GM23338 (cell line): ENCODE measurements at regions not wholly inside any gene's neighbourhood (a gene's known extent, or its start where the extent isn't known, plus 50 kb on each side); places are given as distances from the start of the nearest gene placed in this dataset.
A peak's percentile ranks its signal among the peaks of the same experiment; 100 is the strongest.

ENCODE experiments used
- ATAC-seq: fragments of 200-7000 bp; cut with Tn5 transposase; 3 replicates; pipeline ENCODE4 v1.9.1; 2020
- DNase-seq: peaks from one replicate; pipeline ENCODE4 v3.0.0-alpha.2; 2015; ENCODE audit warnings: low spot score
- H2AFZ ChIP-seq: fragments of 200-600 bp; sonication (generic); 2 replicates; pipeline ENCODE4 v1.8.0; 2016; ENCODE audit warnings: antibody characterized with exemption, mild to moderate bottlenecking, moderate library complexity
- H3F3A ChIP-seq: fragments of 200-600 bp; sonication (generic); replicated peaks from 2 replicates; pipeline ENCODE4 v1.8.0; 2017; ENCODE audit warnings: antibody characterized with exemption, mixed run types, low read depth
- H3K27ac ChIP-seq: fragments of 200-600 bp; sonication (generic); 2 replicates; pipeline ENCODE4 v1.6.1; 2016; ENCODE audit warnings: low read depth
- H3K27me3 ChIP-seq: fragments of 200-600 bp; sonication (generic); 2 replicates; pipeline ENCODE4 v1.8.0; 2016; ENCODE audit warnings: mild to moderate bottlenecking, mixed run types, moderate library complexity; ENCODE audit not compliant: insufficient read depth
- H3K36me3 ChIP-seq: fragments of 200-600 bp; sonication (generic); 2 replicates; pipeline ENCODE4 v1.8.0; 2016; ENCODE audit warnings: mild to moderate bottlenecking; ENCODE audit not compliant: insufficient read depth
- H3K4me1 ChIP-seq: fragments of 200-600 bp; sonication (generic); 2 replicates; pipeline ENCODE4 v1.8.0; 2016; ENCODE audit warnings: mild to moderate bottlenecking, moderate library complexity; ENCODE audit not compliant: insufficient read depth
- H3K4me2 ChIP-seq: fragments of 200-600 bp; sonication (generic); 2 replicates; pipeline ENCODE4 v1.7.1; 2017; ENCODE audit warnings: mixed run types
- H3K4me3 ChIP-seq: fragments of 200-600 bp; sonication (generic); 2 replicates; pipeline ENCODE4 v1.6.1; 2016; ENCODE audit warnings: mixed run types
- H3K79me2 ChIP-seq: fragments of 200-600 bp; sonication (generic); replicated peaks from 2 replicates; pipeline ENCODE4 v1.8.0; 2017; ENCODE audit warnings: mild to moderate bottlenecking; ENCODE audit not compliant: insufficient read depth
- H3K9me2 ChIP-seq: fragments of 200-600 bp; sonication (generic); 2 replicates; pipeline ENCODE4 v1.8.0; 2017; ENCODE audit not compliant: insufficient read depth
- H4K20me1 ChIP-seq: fragments of 200-600 bp; sonication (generic); replicated peaks from 2 replicates; pipeline ENCODE4 v1.8.0; 2017; ENCODE audit warnings: mild to moderate bottlenecking; ENCODE audit not compliant: insufficient read depth
- H3K27ac Mint-ChIP-seq: 2 replicates; pipeline ENCODE4 v1.8.0; 2020; ENCODE audit warnings: inconsistent platforms, mild to moderate bottlenecking, moderate library complexity, mixed read lengths
- H3K27me3 Mint-ChIP-seq: 3 replicates; pipeline ENCODE4 v1.8.0; 2022; ENCODE audit warnings: low read depth, mild to moderate bottlenecking, moderate library complexity, mixed read lengths, inconsistent platforms; ENCODE audit not compliant: insufficient read depth, poor library complexity
- H3K36me3 Mint-ChIP-seq: 3 replicates; pipeline ENCODE4 v1.8.0; 2021; ENCODE audit warnings: low read depth, mild to moderate bottlenecking, inconsistent platforms, moderate library complexity, mixed read lengths
- H3K4me1 Mint-ChIP-seq: 3 replicates; pipeline ENCODE4 v1.8.0; 2020; ENCODE audit warnings: mild to moderate bottlenecking, inconsistent platforms, mixed read lengths
- H3K4me3 Mint-ChIP-seq: 3 replicates; pipeline ENCODE4 v1.8.0; 2021; ENCODE audit warnings: moderate library complexity, mild to moderate bottlenecking, inconsistent platforms, mixed read lengths
- H3K9me3 Mint-ChIP-seq: 3 replicates; pipeline ENCODE4 v1.8.0; 2020; ENCODE audit warnings: moderate library complexity, mild to moderate bottlenecking, inconsistent platforms, mixed read lengths
- CREB1 ChIP-seq: fragments of 250-450 bp; sonication (Bioruptor Pico); IDR thresholded peaks from 2 replicates; pipeline ENCODE4 v1.5.0; 2020; ENCODE audit warnings: low read depth, mild to moderate bottlenecking, moderate library complexity
- CTCF ChIP-seq, 2 experiments: fragments of 200-600 bp in 1 of 2; sonication (generic) in 1 of 2; conservative IDR thresholded peaks; 2 replicates each; pipeline versions ENCODE4 v1.5.1 to v1.6.1; 2016 to 2017; ENCODE audit warnings: antibody characterized with exemption in 2 of 2, low read depth in 2 of 2, mild to moderate bottlenecking in 2 of 2, moderate library complexity in 1 of 2
- EZH2 ChIP-seq: fragments of 200-600 bp; sonication (generic); IDR thresholded peaks from one replicate; pipeline ENCODE4 v1.8.0; 2017; ENCODE audit warnings: antibody characterized with exemption, mild to moderate bottlenecking, low read depth; ENCODE audit not compliant: unreplicated experiment
- JUNB ChIP-seq: IDR thresholded peaks from one replicate; pipeline ENCODE4 v1.6.1; 2016; ENCODE audit warnings: antibody characterized with exemption; ENCODE audit not compliant: unreplicated experiment
- NANOG ChIP-seq: IDR thresholded peaks from 2 replicates; pipeline ENCODE4 v1.6.1; 2016; ENCODE audit warnings: antibody characterized with exemption, borderline replicate concordance
- POLR2AphosphoS5 ChIP-seq: IDR thresholded peaks from 2 replicates; pipeline ENCODE4 v1.6.1; 2016; ENCODE audit warnings: antibody characterized with exemption, low read depth
- STAT1 ChIP-seq: IDR thresholded peaks from one replicate; pipeline ENCODE4 v1.6.1; 2016; ENCODE audit warnings: antibody characterized with exemption; ENCODE audit not compliant: unreplicated experiment
- ZNF114 ChIP-seq: fragments of 250-450 bp; sonication (Bioruptor Pico); IDR thresholded peaks from 2 replicates; pipeline ENCODE4 v1.5.0; 2020; ENCODE audit warnings: mild to moderate bottlenecking, moderate library complexity
- ZNF331 ChIP-seq: fragments of 250-450 bp; sonication (Bioruptor Pico); IDR thresholded peaks from 2 replicates; pipeline ENCODE4 v1.5.0; 2020; ENCODE audit warnings: low read depth, mild to moderate bottlenecking, moderate library complexity
- ZNF462 ChIP-seq: fragments of 250-450 bp; sonication (Bioruptor Pico); IDR thresholded peaks from 2 replicates; pipeline ENCODE4 v1.5.0; 2020; ENCODE audit warnings: mild to moderate bottlenecking, moderate library complexity
- TF ChIP-seq, protein P1 (sequence below): IDR thresholded peaks from one replicate; pipeline ENCODE4 v1.6.1; 2018; ENCODE audit warnings: antibody characterized with exemption; ENCODE audit not compliant: unreplicated experiment

- TF ChIP-seq ZNF462 (CRISPR knock-in tag) (no peak), ZNF331 (no peak), ZNF114 (no peak), CREB1 (CRISPR knock-in tag) (no peak), JUNB (no peak), EZH2 (no peak), POLR2AphosphoS5 (no peak), NANOG (no peak)
Measured at GRCh38 chr18:78636260-78636659, 343.4 kb upstream of the SALL3 start (continued).

- Mint-ChIP-seq H3K4me3 (no peak overlapping the region), H3K27me3 (peaks cover 12% of the 10 kb centered on the region), H3K36me3 (peaks cover 51% of the 10 kb centered on the region), H3K27ac (no peak overlapping the region), H3K4me1 (no peaks in the 10 kb centered on the region), H3K9me3 (peaks cover 82% of the 10 kb centered on the region)
- Histone ChIP-seq H3K27me3 (no peaks in the 10 kb centered on the region), H3K9me2 (no peaks in the 10 kb centered on the region), H3F3A (no peaks in the 10 kb centered on the region), H3K79me2 (no peaks in the 10 kb centered on the region), H3K27ac (no peak overlapping the region), H3K4me3 (no peak overlapping the region), H3K36me3 (no peaks in the 10 kb centered on the region), H2AFZ (no peak overlapping the region), H3K4me1 (0 out of 2 replicates have a peak, but pooled peaks cover 2% of the 10 kb centered on the region), H3K4me2 (no peak overlapping the region), H4K20me1 (no peaks in the 10 kb centered on the region)
- DNase-seq: peak; percentile 1
- ATAC-seq: no peak
- TF ChIP-seq ZNF114: no peak
- no peak for TF ChIP-seq CTCF (conservative IDR thresholded peaks at IDR 0.05; ENCODE audit: low read depth in 2 of 2)
- TF ChIP-seq, protein P1, sequence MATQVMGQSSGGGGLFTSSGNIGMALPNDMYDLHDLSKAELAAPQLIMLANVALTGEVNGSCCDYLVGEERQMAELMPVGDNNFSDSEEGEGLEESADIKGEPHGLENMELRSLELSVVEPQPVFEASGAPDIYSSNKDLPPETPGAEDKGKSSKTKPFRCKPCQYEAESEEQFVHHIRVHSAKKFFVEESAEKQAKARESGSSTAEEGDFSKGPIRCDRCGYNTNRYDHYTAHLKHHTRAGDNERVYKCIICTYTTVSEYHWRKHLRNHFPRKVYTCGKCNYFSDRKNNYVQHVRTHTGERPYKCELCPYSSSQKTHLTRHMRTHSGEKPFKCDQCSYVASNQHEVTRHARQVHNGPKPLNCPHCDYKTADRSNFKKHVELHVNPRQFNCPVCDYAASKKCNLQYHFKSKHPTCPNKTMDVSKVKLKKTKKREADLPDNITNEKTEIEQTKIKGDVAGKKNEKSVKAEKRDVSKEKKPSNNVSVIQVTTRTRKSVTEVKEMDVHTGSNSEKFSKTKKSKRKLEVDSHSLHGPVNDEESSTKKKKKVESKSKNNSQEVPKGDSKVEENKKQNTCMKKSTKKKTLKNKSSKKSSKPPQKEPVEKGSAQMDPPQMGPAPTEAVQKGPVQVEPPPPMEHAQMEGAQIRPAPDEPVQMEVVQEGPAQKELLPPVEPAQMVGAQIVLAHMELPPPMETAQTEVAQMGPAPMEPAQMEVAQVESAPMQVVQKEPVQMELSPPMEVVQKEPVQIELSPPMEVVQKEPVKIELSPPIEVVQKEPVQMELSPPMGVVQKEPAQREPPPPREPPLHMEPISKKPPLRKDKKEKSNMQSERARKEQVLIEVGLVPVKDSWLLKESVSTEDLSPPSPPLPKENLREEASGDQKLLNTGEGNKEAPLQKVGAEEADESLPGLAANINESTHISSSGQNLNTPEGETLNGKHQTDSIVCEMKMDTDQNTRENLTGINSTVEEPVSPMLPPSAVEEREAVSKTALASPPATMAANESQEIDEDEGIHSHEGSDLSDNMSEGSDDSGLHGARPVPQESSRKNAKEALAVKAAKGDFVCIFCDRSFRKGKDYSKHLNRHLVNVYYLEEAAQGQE: no peak
- no peak for TF ChIP-seq CREB1 (CRISPR knock-in tag)
- TF ChIP-seq STAT1: no peak
- TF ChIP-seq NANOG: no peak
- no peak for TF ChIP-seq EZH2
Measured at GRCh38 chr18:78637442-78638402, 341.9 kb upstream of the SALL3 start.
